ENCODE measurements at regions not wholly inside any gene's neighbourhood (a gene's known extent, or its start where the extent isn't known, plus 50 kb on each side); places are given as distances from the start of the nearest gene placed in this dataset.
"Not testable (repeated sequence)": the region's sequence is repeated elsewhere in the genome, so short reads cannot be mapped to it uniquely, and the experiment has no call there.

DNA sequence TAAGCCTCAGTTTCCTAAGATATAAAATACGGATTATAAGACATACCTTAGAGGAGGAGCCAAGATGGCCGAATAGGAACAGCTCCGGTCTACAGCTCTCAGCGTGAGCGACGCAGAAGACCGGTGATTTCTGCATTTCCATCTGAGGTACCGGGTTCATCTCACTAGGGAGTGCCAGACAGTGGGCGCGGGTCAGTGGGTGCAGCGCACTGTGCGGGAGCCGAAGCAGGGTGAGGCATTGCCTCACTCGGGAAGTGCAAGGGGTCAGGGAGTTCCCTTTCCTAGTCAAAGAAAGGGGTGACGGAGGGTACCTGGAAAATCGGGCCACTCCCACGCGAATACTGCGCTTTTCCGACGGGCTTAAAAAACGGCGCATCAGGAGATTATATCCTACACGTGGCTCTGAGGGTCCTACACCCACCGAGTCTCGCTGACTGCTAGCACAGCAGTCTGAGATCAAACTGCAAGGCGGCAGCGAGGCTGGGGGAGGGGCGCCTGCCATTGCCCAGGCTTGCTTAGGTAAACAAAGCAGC lies 1877.1 kb upstream of the C9orf72 start:
- TF ChIP-seq, protein P1, sequence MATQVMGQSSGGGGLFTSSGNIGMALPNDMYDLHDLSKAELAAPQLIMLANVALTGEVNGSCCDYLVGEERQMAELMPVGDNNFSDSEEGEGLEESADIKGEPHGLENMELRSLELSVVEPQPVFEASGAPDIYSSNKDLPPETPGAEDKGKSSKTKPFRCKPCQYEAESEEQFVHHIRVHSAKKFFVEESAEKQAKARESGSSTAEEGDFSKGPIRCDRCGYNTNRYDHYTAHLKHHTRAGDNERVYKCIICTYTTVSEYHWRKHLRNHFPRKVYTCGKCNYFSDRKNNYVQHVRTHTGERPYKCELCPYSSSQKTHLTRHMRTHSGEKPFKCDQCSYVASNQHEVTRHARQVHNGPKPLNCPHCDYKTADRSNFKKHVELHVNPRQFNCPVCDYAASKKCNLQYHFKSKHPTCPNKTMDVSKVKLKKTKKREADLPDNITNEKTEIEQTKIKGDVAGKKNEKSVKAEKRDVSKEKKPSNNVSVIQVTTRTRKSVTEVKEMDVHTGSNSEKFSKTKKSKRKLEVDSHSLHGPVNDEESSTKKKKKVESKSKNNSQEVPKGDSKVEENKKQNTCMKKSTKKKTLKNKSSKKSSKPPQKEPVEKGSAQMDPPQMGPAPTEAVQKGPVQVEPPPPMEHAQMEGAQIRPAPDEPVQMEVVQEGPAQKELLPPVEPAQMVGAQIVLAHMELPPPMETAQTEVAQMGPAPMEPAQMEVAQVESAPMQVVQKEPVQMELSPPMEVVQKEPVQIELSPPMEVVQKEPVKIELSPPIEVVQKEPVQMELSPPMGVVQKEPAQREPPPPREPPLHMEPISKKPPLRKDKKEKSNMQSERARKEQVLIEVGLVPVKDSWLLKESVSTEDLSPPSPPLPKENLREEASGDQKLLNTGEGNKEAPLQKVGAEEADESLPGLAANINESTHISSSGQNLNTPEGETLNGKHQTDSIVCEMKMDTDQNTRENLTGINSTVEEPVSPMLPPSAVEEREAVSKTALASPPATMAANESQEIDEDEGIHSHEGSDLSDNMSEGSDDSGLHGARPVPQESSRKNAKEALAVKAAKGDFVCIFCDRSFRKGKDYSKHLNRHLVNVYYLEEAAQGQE (IDR thresholded peaks at IDR 0.05; ENCODE audit: insufficient read depth in 1 of 2, low read depth in 2 of 2, low read length in 1 of 2): not testable (repeated sequence)
- TF ChIP-seq, protein P2, sequence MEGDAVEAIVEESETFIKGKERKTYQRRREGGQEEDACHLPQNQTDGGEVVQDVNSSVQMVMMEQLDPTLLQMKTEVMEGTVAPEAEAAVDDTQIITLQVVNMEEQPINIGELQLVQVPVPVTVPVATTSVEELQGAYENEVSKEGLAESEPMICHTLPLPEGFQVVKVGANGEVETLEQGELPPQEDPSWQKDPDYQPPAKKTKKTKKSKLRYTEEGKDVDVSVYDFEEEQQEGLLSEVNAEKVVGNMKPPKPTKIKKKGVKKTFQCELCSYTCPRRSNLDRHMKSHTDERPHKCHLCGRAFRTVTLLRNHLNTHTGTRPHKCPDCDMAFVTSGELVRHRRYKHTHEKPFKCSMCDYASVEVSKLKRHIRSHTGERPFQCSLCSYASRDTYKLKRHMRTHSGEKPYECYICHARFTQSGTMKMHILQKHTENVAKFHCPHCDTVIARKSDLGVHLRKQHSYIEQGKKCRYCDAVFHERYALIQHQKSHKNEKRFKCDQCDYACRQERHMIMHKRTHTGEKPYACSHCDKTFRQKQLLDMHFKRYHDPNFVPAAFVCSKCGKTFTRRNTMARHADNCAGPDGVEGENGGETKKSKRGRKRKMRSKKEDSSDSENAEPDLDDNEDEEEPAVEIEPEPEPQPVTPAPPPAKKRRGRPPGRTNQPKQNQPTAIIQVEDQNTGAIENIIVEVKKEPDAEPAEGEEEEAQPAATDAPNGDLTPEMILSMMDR (IDR thresholded peaks at IDR 0.05): not testable (repeated sequence)
- not testable (repeated sequence) for TF ChIP-seq POLR2AphosphoS5, TCF7L2 (IDR thresholded peaks at IDR 0.05; ENCODE audit: low read depth, low read length)
